Testis (tissue), 2 donors: ENCODE measurements at regions not wholly inside any gene's neighbourhood (a gene's known extent, or its start where the extent isn't known, plus 50 kb on each side); places are given as distances from the start of the nearest gene placed in this dataset.

Experiments used
- DNase-seq: peaks from one replicate; pipeline ENCODE4 v3.0.0-alpha.2; 2019
- H3K27ac ChIP-seq, 2 donors: fragments of 200-600 bp; sonication (generic); one replicate each; pipeline ENCODE4 v1.5.1; 2019
- H3K27me3 ChIP-seq: fragments of 200-600 bp; sonication (generic); one replicate; pipeline ENCODE4 v1.5.1; 2019
- H3K36me3 ChIP-seq: fragments of 200-600 bp; sonication (generic); one replicate; pipeline ENCODE4 v1.5.1; 2017; ENCODE audit warnings: low read depth; ENCODE audit errors: missing control alignments
- H3K4me1 ChIP-seq: fragments of 200-600 bp; sonication (generic); one replicate; pipeline ENCODE4 v1.5.1; 2019
- H3K4me3 ChIP-seq, 2 donors: fragments of 200-600 bp; sonication (generic); one replicate each; pipeline ENCODE4 v1.5.1; 2017 to 2019
- H3K9me3 ChIP-seq: fragments of 200-600 bp; sonication (generic); one replicate; pipeline ENCODE4 v1.5.1; 2017
- POLR2A ChIP-seq: fragments of 450-650 bp; IDR thresholded peaks from one replicate; pipeline ENCODE4 v1.6.1; 2017; ENCODE audit warnings: antibody characterized with exemption, mild to moderate bottlenecking, moderate library complexity
- WGBS, 2 donors: methylation state at CpG; one replicate each; pipeline ENCODE4 v1.1.5; 2018; 5-methylcytosine and 5-hydroxymethylcytosine counted together
- intact Hi-C: fragments of 100-400 bp; cut with DNase I; formaldehyde crosslinking; loops from one replicate; pipeline ENCODE4 v1.15.1; 2023; ENCODE audit warnings: low total_unique reads
- TF ChIP-seq, protein P1 (sequence below), 3 experiments: fragments of 450-650 bp in 2 of 3; fragments of 200-600 bp in 1 of 3; sonication (generic) in 1 of 3; IDR thresholded peaks; one replicate each; pipeline ENCODE4 v1.5.1; 2016 to 2019; ENCODE audit warnings: antibody characterized with exemption in 3 of 3, mild to moderate bottlenecking in 2 of 3, moderate library complexity in 1 of 3

DNA sequence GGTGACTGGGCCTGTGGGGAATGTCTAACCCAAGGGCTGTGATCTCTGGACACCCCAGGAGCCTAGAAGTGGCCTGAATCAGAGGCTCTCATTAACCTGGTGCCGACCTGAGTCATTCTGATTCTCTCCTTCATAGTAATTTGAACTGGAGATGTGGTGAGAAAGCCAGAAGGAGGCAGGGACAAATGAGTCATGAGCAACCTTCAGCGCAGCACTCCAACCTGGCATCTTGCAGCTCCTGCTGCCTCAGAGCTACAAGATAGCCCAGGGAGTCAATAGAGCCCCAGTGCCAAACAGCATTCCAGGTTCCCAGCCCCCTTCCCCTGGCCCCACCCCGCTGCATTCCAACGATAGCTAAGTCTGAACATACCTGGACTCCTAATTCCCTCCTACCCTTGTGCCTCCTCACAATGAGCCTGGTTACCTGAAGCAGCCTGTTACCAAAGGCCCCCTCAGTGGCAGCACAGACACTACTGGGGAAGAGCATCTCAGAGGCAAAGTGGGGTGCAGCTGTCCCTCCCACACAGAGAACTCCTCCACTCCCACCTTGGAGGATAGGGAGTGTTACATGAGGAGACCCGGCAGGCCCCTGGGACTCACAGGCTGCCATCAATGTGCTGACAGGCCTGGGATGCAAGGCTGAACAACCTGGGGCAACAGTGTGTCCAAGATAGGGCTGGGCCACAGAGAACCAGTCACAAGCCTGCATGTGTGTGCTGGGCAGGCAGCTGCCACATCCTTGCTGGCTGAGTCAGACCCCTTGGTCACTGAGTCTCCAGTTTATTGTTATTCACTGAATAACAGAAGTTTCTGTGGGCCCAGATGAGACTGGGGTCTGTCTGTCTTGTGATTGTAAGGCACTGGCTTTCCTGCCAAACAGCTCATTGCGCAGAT lies 76.8 kb upstream of the LEP start:
- Histone ChIP-seq H3K27me3 (no peaks in the 10 kb centered on the region), H3K36me3 (no peaks in the 10 kb centered on the region), H3K4me1 (peaks cover 16% of the 10 kb centered on the region), H3K9me3 (no peaks in the 10 kb centered on the region), H3K27ac (no peak overlapping the region), H3K4me3 (no peak overlapping the region)
- WGBS, 2 donors, result 77 to 78% methylated on average over 5 to 6 of the region's 6 CpGs
- TF ChIP-seq, protein P1, sequence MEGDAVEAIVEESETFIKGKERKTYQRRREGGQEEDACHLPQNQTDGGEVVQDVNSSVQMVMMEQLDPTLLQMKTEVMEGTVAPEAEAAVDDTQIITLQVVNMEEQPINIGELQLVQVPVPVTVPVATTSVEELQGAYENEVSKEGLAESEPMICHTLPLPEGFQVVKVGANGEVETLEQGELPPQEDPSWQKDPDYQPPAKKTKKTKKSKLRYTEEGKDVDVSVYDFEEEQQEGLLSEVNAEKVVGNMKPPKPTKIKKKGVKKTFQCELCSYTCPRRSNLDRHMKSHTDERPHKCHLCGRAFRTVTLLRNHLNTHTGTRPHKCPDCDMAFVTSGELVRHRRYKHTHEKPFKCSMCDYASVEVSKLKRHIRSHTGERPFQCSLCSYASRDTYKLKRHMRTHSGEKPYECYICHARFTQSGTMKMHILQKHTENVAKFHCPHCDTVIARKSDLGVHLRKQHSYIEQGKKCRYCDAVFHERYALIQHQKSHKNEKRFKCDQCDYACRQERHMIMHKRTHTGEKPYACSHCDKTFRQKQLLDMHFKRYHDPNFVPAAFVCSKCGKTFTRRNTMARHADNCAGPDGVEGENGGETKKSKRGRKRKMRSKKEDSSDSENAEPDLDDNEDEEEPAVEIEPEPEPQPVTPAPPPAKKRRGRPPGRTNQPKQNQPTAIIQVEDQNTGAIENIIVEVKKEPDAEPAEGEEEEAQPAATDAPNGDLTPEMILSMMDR (IDR thresholded peaks at IDR 0.05), result no peak
- no peak for TF ChIP-seq POLR2A
- no peak for DNase-seq
- intact Hi-C loops, result no loop called here

DNA sequence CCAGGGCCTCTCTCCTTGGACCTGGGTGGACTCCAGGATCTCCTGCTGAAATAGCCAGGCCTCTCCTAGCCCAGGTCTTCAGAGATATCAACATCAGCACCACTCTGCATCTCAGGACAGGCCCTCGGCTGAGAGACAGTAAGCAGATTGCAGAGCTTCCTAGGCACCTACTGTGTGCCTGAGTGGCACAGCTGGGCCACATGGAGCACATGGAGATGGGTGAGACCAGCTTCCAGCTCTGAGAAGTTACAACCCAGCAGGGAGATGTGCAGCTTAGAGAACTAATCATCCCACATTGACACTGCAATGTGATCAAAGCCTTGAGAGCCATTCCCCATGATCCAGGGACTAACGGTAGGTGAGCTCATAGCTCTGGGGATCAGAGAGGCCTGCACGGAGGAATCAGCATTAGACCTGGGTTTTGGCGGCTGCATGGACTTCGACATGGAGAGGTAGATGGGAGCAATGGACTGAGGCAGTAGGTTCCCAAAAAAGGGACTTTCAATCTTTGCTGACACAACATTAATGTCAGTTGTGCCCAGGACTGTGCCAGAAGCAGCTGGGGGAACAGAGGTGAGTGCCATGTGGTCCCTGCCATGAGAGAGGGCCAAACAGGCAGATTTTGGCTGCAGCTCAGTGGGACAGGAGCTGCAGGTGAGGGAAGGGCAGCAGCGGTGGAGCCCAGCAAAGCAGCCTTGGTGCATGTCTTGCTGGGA lies 76.0 kb upstream of the LEP start:
- peaks cover 16% of the 10 kb centered on the region for H3K4me1 ChIP-seq
- TF ChIP-seq, protein P1 (IDR thresholded peaks at IDR 0.05), result no peak
- TF ChIP-seq POLR2A, result no peak
- H3K36me3 ChIP-seq, result no peaks in the 10 kb centered on the region
- H3K4me3 ChIP-seq, result no peak overlapping the region
- WGBS, 2 donors, result 81 to 85% methylated on average over 5 to 6 of the region's 6 CpGs
- H3K9me3 ChIP-seq, result no peaks in the 10 kb centered on the region
- H3K27ac ChIP-seq, result no peak overlapping the region
- DNase-seq, result no peak
- intact Hi-C loops, result no loop called here
- no peaks in the 10 kb centered on the region for H3K27me3 ChIP-seq

DNA sequence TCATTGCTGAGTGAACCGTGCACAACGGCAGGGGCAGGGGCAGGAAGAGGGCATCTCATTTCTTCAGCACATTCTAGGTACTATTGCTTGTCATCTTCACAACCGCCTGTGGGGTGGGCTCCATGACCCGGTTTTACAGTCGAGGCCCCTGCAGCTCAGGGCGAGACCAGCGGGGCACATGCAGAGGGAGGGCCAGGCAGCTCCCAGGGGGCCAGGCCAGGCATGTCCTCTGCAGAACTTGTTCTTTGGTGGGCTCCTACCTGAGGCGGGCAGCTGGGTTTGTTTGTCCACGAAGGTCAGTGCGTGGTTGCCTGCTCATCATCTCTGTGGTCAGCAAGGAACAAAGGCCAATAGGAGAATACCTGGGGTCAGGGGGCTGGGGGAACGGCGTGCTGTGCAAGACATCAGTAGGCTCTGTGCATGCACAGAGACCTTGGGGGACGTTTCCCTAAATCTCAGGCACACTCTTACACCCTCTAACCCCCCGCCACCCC lies 75.1 kb upstream of the LEP start:
- DNase-seq, result no peak
- H3K4me3 ChIP-seq, result peak overlapping the region in 1 of 2 donors; percentile 56
- WGBS, 2 donors, result 0 to 20% methylated on average over 1 to 14 of the region's 14 CpGs
- TF ChIP-seq, protein P1 (IDR thresholded peaks at IDR 0.05), result no peak
- TF ChIP-seq POLR2A, result no peak
- peaks cover 16% of the 10 kb centered on the region for H3K4me1 ChIP-seq
- no peak overlapping the region for H3K27ac ChIP-seq
- H3K9me3 ChIP-seq, result no peaks in the 10 kb centered on the region
- no peaks in the 10 kb centered on the region for H3K36me3 ChIP-seq
- no peaks in the 10 kb centered on the region for H3K27me3 ChIP-seq
- intact Hi-C loops, result no loop called here

DNA sequence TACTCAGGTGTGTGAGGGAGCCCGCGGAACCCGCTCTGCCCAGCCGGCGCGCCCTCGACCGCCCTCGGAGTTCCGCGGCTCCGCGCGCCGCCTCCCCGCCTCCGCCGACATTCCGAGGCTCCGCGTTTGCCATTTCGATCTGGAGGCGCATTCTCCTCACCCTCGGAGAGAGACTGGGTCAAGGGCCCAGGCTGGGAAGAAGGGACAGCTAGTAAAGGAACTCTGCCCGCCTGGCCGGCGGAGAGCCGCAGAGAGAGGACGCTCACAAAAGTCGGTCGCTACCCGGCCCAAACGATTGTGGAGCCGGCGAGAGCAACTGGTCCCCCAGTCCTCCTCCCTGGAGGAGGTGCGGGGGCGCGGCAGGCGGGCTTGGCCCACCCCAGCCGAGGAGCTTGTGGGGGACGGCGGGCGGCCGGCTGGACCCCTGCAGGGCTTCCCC lies 74.5 kb upstream of the LEP start:
- no peak for DNase-seq
- intact Hi-C loops, result no loop called here
- Histone ChIP-seq H3K4me1 (peaks cover 16% of the 10 kb centered on the region), H3K27me3 (no peaks in the 10 kb centered on the region), H3K36me3 (no peaks in the 10 kb centered on the region), H3K4me3 (peak overlapping the region; percentile 17 to 56), H3K9me3 (no peaks in the 10 kb centered on the region), H3K27ac (no peak overlapping the region)
- TF ChIP-seq, protein P1 (IDR thresholded peaks at IDR 0.05), result no peak
- TF ChIP-seq POLR2A, result no peak
- WGBS, 2 donors, result 2% methylated on average over 44 of the region's 44 CpGs; no CpG with 5 or more reads in 1 of the 2 donors
